ENCODE measurements at regions not wholly inside any gene's neighbourhood (a gene's known extent, or its start where the extent isn't known, plus 50 kb on each side); places are given as distances from the start of the nearest gene placed in this dataset.

DNA sequence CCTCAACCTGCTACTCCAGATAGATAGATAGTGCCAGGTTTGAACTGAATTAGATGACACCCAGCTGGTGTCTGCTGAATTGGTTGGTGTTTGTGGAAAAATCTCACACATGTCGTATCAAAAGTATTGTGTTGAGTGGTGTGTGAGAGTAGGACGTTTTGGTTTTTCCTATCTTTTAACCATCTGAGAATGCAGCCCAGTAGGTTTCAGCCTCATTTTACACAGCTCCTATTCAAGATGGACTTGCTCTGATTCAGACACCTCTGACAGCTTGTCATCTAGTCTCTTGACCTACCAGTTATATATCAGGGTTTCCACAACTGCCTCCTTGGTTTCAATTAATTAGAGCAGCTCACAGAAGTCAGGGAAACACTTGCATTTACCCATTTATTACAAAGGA lies 254.4 kb downstream of the KTN1 start:
- TF ChIP-seq FOS (IDR thresholded peaks at IDR 0.05; ENCODE audit: low read depth, low read length) (no peak), CHD1 (IDR thresholded peaks at IDR 0.05; ENCODE audit: low read depth, low read length) (no peak), CEBPB (IDR thresholded peaks at IDR 0.05; ENCODE audit: low read depth, low read length) (no peak), NFE2L2 (IDR thresholded peaks at IDR 0.05; ENCODE audit: low read depth, low read length) (no peak), USF2 (IDR thresholded peaks at IDR 0.05; ENCODE audit: low read depth, low read length) (no peak), MAFK (IDR thresholded peaks at IDR 0.05; ENCODE audit: low read depth, low read length) (no peak), BHLHE40 (IDR thresholded peaks at IDR 0.05; ENCODE audit: low read depth, low read length) (no peak), RCOR1 (IDR thresholded peaks at IDR 0.05; ENCODE audit: insufficient replicate concordance, low read length) (no peak), RAD21 (IDR thresholded peaks at IDR 0.05; ENCODE audit: low read length) (no peak), SMC3 (IDR thresholded peaks at IDR 0.05; ENCODE audit: low read depth, low read length) (no peak), MXI1 (IDR thresholded peaks at IDR 0.05; ENCODE audit: borderline replicate concordance, low read depth, low read length) (no peak), MAZ (IDR thresholded peaks at IDR 0.05; ENCODE audit: borderline replicate concordance, low read depth, low read length) (no peak), RFX5 (IDR thresholded peaks at IDR 0.05; ENCODE audit: low read depth, low read length) (no peak), POLR2A (IDR thresholded peaks at IDR 0.05; ENCODE audit: low read depth, low read length) (no peak), CTCF (conservative IDR thresholded peaks at IDR 0.05; ENCODE audit: low read depth, low read length) (no peak)
- TF ChIP-seq, protein P1, sequence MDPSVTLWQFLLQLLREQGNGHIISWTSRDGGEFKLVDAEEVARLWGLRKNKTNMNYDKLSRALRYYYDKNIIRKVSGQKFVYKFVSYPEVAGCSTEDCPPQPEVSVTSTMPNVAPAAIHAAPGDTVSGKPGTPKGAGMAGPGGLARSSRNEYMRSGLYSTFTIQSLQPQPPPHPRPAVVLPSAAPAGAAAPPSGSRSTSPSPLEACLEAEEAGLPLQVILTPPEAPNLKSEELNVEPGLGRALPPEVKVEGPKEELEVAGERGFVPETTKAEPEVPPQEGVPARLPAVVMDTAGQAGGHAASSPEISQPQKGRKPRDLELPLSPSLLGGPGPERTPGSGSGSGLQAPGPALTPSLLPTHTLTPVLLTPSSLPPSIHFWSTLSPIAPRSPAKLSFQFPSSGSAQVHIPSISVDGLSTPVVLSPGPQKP (IDR thresholded peaks at IDR 0.05; ENCODE audit: borderline replicate concordance, low read depth, low read length) = no peak
- no peaks in the 10 kb centered on the region; the same call in 1 of the 2 replicates for H3K27me3 ChIP-seq (ENCODE audit: control insufficient read depth, insufficient read depth, low read length)
- dilution Hi-C loops (cut with HindIII; ENCODE audit: low sequenced_read_pairs, unreplicated experiment) (no loop called here), in situ Hi-C loops (cut with MboI; ENCODE audit: low sequenced_read_pairs) (no loop called here), intact Hi-C loops (cut with micrococcal nuclease) (no loop called here)
- no peak overlapping the region for H3K9ac ChIP-seq (ENCODE audit: low read depth, low read length)
- no peak for ATAC-seq (ENCODE audit: low read depth)
- H3K4me1 ChIP-seq (ENCODE audit: control insufficient read depth, insufficient read depth, low read length) = peaks cover 9% of the 10 kb centered on the region
- no peak overlapping the region for H2AFZ ChIP-seq (replicated peaks; ENCODE audit: low read length, poor library complexity)
- 0 out of 2 replicates have a peak overlapping the region, but pooled peaks have one; percentile 0 for H2AK5ac ChIP-seq (ENCODE audit: low read depth, low read length)
- peaks cover 4% of the 10 kb centered on the region for H3K9me1 ChIP-seq (ENCODE audit: insufficient read depth, low read length)
- no peak overlapping the region for H2BK120ac ChIP-seq (ENCODE audit: low read depth, low read length)
- H3K36me3 ChIP-seq (ENCODE audit: control insufficient read depth, insufficient read depth, low read length) = no peaks in the 10 kb centered on the region
- no CpG with 5 or more reads among the region's 2 CpGs for WGBS, 2 experiments (ENCODE audit: extremely low coverage in 2 of 2, insufficient read length in 1 of 2)
- ChIA-PET CTCF (interaction anchor here (0.5 to 1.0 kb wide), 2 partner anchors 16 to 603 kb away, joined by 3 read pairs; no protein-coding TSS in a partner anchor), POLR2A (ENCODE audit: unreplicated experiment) (no interaction called here)
- no peak overlapping the region for H3K56ac ChIP-seq (ENCODE audit: extremely low read depth, insufficient read depth, low read length)
- no peaks in the 10 kb centered on the region for H3K79me1 ChIP-seq (ENCODE audit: low read depth in 1 of 2, low read length in 2 of 2)
- no peak overlapping the region for H3K4me3 ChIP-seq (ENCODE audit: insufficient read depth, low read depth, low read length)
- H2AK9ac ChIP-seq (replicated peaks; ENCODE audit: low read depth, low read length, poor library complexity) = no peak overlapping the region
- no peak overlapping the region for H3K27ac ChIP-seq (ENCODE audit: insufficient read depth, low read length)
- no peak overlapping the region for H4K5ac ChIP-seq (ENCODE audit: low read depth, low read length)
- DNase-seq = no peak
- no peak overlapping the region for H4K8ac ChIP-seq (ENCODE audit: low read depth in 2 of 2, low read length in 2 of 2)
- H3K9me3 ChIP-seq (ENCODE audit: control insufficient read depth, insufficient read depth, low read length) = no peaks in the 10 kb centered on the region
- H3K4ac ChIP-seq (ENCODE audit: low read depth, low read length) = no peak overlapping the region
- no peak overlapping the region for H3K4me2 ChIP-seq (ENCODE audit: low read depth, low read length)
- no peak overlapping the region for H2BK15ac ChIP-seq (ENCODE audit: low read depth, low read length)
- no TSS peak for BruUV-seq (replicated peaks)
- no peak overlapping the region for H3K14ac ChIP-seq (replicated peaks; ENCODE audit: low read depth, low read length)
- H3K18ac ChIP-seq (ENCODE audit: low read depth, low read length) = no peak overlapping the region
- H4K91ac ChIP-seq (ENCODE audit: insufficient read depth, low read depth, low read length) = no peak overlapping the region
- no peaks in the 10 kb centered on the region for H4K20me1 ChIP-seq (ENCODE audit: insufficient read depth, low read length)
- H2BK20ac ChIP-seq (ENCODE audit: low read depth, low read length) = no peak overlapping the region
- H2BK5ac ChIP-seq (ENCODE audit: low read depth, low read length, poor library complexity, severe bottlenecking) = no peak overlapping the region
- H3K23ac ChIP-seq (ENCODE audit: low read depth, low read length) = no peak overlapping the region
